Uterus (tissue), 3 donors: ENCODE measurements at regions not wholly inside any gene's neighbourhood (a gene's known extent, or its start where the extent isn't known, plus 50 kb on each side); places are given as distances from the start of the nearest gene placed in this dataset.

ENCODE experiments used
- DNase-seq, 2 donors: peaks; one replicate each; pipeline ENCODE4 v3.0.0-alpha.2; 2019 to 2020
- H3K27ac ChIP-seq, 2 donors: fragments of 200-600 bp; sonication (generic); 1 replicate in 1 of 2; 2 replicates in 1 of 2; pipeline ENCODE4 v1.5.1; 2016 to 2018
- H3K27me3 ChIP-seq, 2 donors: fragments of 200-600 bp; sonication (generic); one replicate each; pipeline ENCODE4 v1.5.1; 2018 to 2019; ENCODE audit warnings: control low read depth in 1 of 2
- H3K36me3 ChIP-seq, 2 donors: fragments of 200-600 bp; sonication (generic); one replicate each; pipeline ENCODE4 v1.5.1; 2019; ENCODE audit warnings: control low read depth in 1 of 2
- H3K4me1 ChIP-seq, 2 donors: fragments of 200-600 bp; sonication (generic); one replicate each; pipeline ENCODE4 v1.5.1; 2018 to 2019; ENCODE audit warnings: control low read depth in 1 of 2
- H3K4me3 ChIP-seq, 2 donors: fragments of 200-600 bp; sonication (generic); 1 replicate in 1 of 2; 2 replicates in 1 of 2; pipeline ENCODE4 v1.5.1; 2018 to 2019; ENCODE audit warnings: mild to moderate bottlenecking in 1 of 2
- H3K9me3 ChIP-seq, 2 donors: fragments of 200-600 bp; sonication (generic); one replicate each; pipeline ENCODE4 v1.5.1; 2019; ENCODE audit warnings: control low read depth in 1 of 2
- CTCF ChIP-seq, 4 experiments: fragments of 200-600 bp in 2 of 4; fragments of 450-650 bp in 2 of 4; sonication (generic) in 2 of 4; IDR thresholded peaks; one replicate each; pipeline ENCODE4 v1.5.1; 2016 to 2019; ENCODE audit warnings: antibody characterized with exemption in 4 of 4, mild to moderate bottlenecking in 2 of 4, moderate library complexity in 1 of 4
- POLR2A ChIP-seq, 2 donors: fragments of 450-650 bp; IDR thresholded peaks; one replicate each; pipeline ENCODE4 v1.6.1; 2016; ENCODE audit warnings: antibody characterized with exemption in 2 of 2, mild to moderate bottlenecking in 1 of 2, moderate library complexity in 1 of 2
- intact Hi-C: fragments of 100-400 bp; cut with DNase I; formaldehyde crosslinking; loops from one replicate; pipeline ENCODE4 v1.15.1; 2023; ENCODE audit warnings: low total_unique reads
- donor health status: DM: yes; HTN: yes; CAD: no.

GRCh38 chr10:31596765-31597164, 277.7 kb downstream of the ZEB1 start:
- TF ChIP-seq POLR2A (IDR thresholded peaks at IDR 0.05) (no peak), CTCF (IDR thresholded peaks at IDR 0.05) (no peak)
- Histone ChIP-seq H3K36me3 (no peaks in the 10 kb centered on the region), H3K27ac (no peak overlapping the region), H3K27me3 (no peaks in the 10 kb centered on the region), H3K4me3 (no peak overlapping the region), H3K9me3 (no peaks in the 10 kb centered on the region), H3K4me1 (no peaks in the 10 kb centered on the region)
- intact Hi-C loops: no loop called here
- no peak for DNase-seq

- no peaks in the 10 kb centered on the region for H3K4me1 ChIP-seq
- no peaks in the 10 kb centered on the region for H3K36me3 ChIP-seq
- no peak overlapping the region for H3K4me3 ChIP-seq
- H3K27ac ChIP-seq: no peak overlapping the region
- no peaks in the 10 kb centered on the region for H3K27me3 ChIP-seq
- peaks cover 0 to 5% of the 10 kb centered on the region in 2 donors for H3K9me3 ChIP-seq
- TF ChIP-seq CTCF (IDR thresholded peaks at IDR 0.05): no peak
- no peak for TF ChIP-seq POLR2A (IDR thresholded peaks at IDR 0.05)
- DNase-seq: no peak
- intact Hi-C loops: no loop called here
Observed at GRCh38 chr10:31595992-31596391, 277.0 kb downstream of the ZEB1 start.

- no peak for TF ChIP-seq CTCF (IDR thresholded peaks at IDR 0.05)
- TF ChIP-seq POLR2A (IDR thresholded peaks at IDR 0.05): no peak
- H3K4me1 ChIP-seq: no peaks in the 10 kb centered on the region
- no peak overlapping the region for H3K4me3 ChIP-seq
- H3K9me3 ChIP-seq: peaks cover 0 to 12% of the 10 kb centered on the region in 2 donors
- H3K36me3 ChIP-seq: no peaks in the 10 kb centered on the region
- no peak overlapping the region for H3K27ac ChIP-seq
- H3K27me3 ChIP-seq: no peaks in the 10 kb centered on the region
- no peak for DNase-seq
- intact Hi-C loops: no loop called here
Observed at GRCh38 chr10:31594347-31594873, 275.4 kb downstream of the ZEB1 start.

GRCh38 chr10:31593124-31593523, 274.1 kb downstream of the ZEB1 start:
- Histone ChIP-seq H3K27me3 (no peaks in the 10 kb centered on the region), H3K4me1 (no peaks in the 10 kb centered on the region), H3K27ac (no peak overlapping the region), H3K36me3 (no peaks in the 10 kb centered on the region), H3K9me3 (peaks cover 0 to 12% of the 10 kb centered on the region in 2 donors), H3K4me3 (no peak overlapping the region)
- intact Hi-C loops: no loop called here
- TF ChIP-seq POLR2A (IDR thresholded peaks at IDR 0.05) (no peak), CTCF (IDR thresholded peaks at IDR 0.05) (no peak)
- DNase-seq: no peak

GRCh38 chr10:31591569-31591968, 272.6 kb downstream of the ZEB1 start:
- H3K36me3 ChIP-seq: no peaks in the 10 kb centered on the region
- TF ChIP-seq CTCF (IDR thresholded peaks at IDR 0.05): no peak
- no peak for TF ChIP-seq POLR2A (IDR thresholded peaks at IDR 0.05)
- H3K27ac ChIP-seq: no peak overlapping the region
- DNase-seq: no peak
- intact Hi-C loops: no loop called here
- H3K4me1 ChIP-seq: no peaks in the 10 kb centered on the region
- H3K9me3 ChIP-seq: peaks cover 0 to 12% of the 10 kb centered on the region in 2 donors
- H3K4me3 ChIP-seq: no peak overlapping the region
- no peaks in the 10 kb centered on the region for H3K27me3 ChIP-seq
